Immature natural killer cell (primary cell): ENCODE measurements at regions not wholly inside any gene's neighbourhood (a gene's known extent, or its start where the extent isn't known, plus 50 kb on each side); places are given as distances from the start of the nearest gene placed in this dataset.

Experiments used
- DNase-seq, 3 donors: peaks; one replicate each; pipeline ENCODE4 v3.0.0; 2022; ENCODE audit warnings: mixed read lengths in 1 of 3
- H3K27ac Mint-ChIP-seq, 6 donors: one replicate each; pipeline ENCODE4 v1.8.0; 2020; ENCODE audit warnings: mixed read lengths in 6 of 6, mild to moderate bottlenecking in 5 of 6, inconsistent platforms in 4 of 6, moderate library complexity in 3 of 6
- H3K27me3 Mint-ChIP-seq, 3 donors: one replicate each; pipeline ENCODE4 v1.8.0; 2020 to 2021; ENCODE audit warnings: low read depth in 3 of 3, mild to moderate bottlenecking in 3 of 3, mixed read lengths in 3 of 3, moderate library complexity in 3 of 3, inconsistent platforms in 1 of 3
- H3K36me3 Mint-ChIP-seq, 3 donors: one replicate each; pipeline ENCODE4 v1.8.0; 2020; ENCODE audit warnings: mixed read lengths in 3 of 3, inconsistent platforms in 2 of 3, mild to moderate bottlenecking in 2 of 3
- H3K4me1 Mint-ChIP-seq, 2 donors: one replicate each; pipeline ENCODE4 v1.8.0; 2020; ENCODE audit warnings: inconsistent platforms in 2 of 2, mild to moderate bottlenecking in 2 of 2, mixed read lengths in 2 of 2, moderate library complexity in 1 of 2
- H3K4me3 Mint-ChIP-seq, 5 donors: one replicate each; pipeline ENCODE4 v1.8.0; 2020; ENCODE audit warnings: mild to moderate bottlenecking in 5 of 5, mixed read lengths in 5 of 5, inconsistent platforms in 3 of 5, moderate library complexity in 3 of 5
- H3K9me3 Mint-ChIP-seq, 6 donors: one replicate each; pipeline ENCODE4 v1.8.0; 2020; ENCODE audit warnings: mild to moderate bottlenecking in 6 of 6, mixed read lengths in 6 of 6, inconsistent platforms in 4 of 6, moderate library complexity in 3 of 6

DNA sequence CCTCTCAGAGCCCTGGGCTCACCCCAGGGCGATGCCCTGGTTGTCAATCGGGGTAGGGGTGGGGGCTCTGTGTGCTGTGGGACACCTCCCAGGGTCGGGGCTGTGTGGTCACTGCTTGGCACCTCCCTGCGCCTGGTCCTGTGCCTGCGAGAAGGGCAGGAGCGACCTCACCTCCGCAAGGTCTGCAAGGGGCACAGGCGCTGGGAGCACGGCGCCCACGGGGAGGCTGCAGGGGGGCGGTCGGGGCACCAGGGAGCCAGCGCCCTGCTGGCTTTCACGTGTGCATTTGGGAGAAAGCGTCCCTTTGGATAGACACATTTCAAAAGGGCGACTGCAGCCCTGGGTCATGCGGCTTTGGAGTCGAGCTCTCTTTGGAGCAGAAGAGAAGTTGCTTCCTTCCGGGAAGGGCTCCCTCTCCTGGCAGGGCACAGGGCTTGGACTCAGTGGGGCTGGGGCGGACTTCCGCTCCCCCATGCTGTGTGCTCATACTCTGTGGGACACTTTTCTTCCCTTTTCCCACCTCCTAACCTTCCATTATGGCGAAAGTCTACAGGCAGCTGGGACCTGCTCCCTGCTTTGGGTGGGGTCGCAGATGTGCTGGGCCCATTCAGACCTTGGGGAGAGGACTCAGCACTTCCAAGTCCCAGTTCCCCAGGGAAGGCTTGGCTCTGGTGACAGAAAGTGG lies 52.9 kb upstream of the SLC28A3 start:
- Mint-ChIP-seq H3K27ac (no peak overlapping the region), H3K4me1 (peaks cover 0 to 5% of the 10 kb centered on the region in 2 donors), H3K27me3 (peaks cover 0 to 3% (median 2%) of the 10 kb centered on the region in 3 donors), H3K9me3 (no peaks in the 10 kb centered on the region), H3K4me3 (no peak overlapping the region), H3K36me3 (no peaks in the 10 kb centered on the region)
- no peak for DNase-seq

DNA sequence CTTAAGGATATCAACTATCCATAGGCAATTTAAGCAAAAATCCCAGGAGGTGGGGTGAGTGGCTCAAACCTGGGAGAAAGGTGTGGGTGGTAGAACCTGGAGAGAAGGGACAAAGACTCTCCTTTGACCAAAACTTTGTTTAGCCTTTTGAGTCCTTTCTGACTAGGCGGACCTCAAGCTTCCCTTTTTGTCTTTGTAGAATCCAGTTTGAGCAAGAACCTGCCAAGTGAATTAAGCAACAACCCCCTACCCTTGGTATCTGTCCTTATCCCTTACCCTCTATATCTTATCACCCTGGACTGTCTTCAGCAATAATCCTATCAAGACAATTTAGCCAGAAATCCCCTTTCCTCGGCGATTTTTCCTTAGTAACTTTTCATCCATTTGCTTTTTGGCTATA lies 53.5 kb upstream of the SLC28A3 start:
- no peaks in the 10 kb centered on the region for H3K9me3 Mint-ChIP-seq
- H3K36me3 Mint-ChIP-seq, result no peaks in the 10 kb centered on the region
- H3K27ac Mint-ChIP-seq, result no peak overlapping the region
- no peak overlapping the region for H3K4me3 Mint-ChIP-seq
- peaks cover 0 to 3% (median 2%) of the 10 kb centered on the region in 3 donors for H3K27me3 Mint-ChIP-seq
- H3K4me1 Mint-ChIP-seq, result peaks cover 0 to 2% of the 10 kb centered on the region in 2 donors
- no peak for DNase-seq

DNA sequence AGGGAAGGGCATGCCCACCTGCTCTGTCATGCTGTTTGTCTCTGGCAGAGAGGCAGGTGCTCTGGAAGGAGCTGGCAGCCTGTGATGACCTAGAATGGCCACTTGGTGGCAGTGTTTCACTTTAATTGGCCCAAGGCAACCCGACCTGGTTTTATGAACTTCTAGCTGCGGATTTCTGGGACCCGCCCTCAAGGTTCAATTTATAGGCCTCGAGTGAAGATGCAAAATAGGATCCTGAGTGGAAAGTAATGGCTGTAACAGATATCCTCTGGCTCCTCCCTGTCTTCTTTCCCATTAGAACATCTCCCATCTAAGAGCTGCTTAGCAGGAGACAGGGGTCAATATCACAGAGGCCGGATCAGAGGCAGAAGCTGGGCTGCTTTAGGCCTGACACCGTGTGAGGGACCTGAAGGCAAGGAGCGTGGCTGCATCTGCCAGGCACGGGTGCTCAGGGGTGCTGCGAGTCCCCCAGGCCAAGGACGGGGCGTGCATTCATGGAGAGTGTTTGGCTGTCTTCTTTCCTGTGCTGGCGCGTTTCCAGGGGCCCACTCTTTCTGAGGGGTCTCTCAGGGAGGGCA lies 56.7 kb upstream of the SLC28A3 start:
- H3K9me3 Mint-ChIP-seq, result no peaks in the 10 kb centered on the region
- DNase-seq, result peak; percentile 54 to 68 (median 58)
- peak overlapping the region in 1 of 6 donors; percentile 45 for H3K27ac Mint-ChIP-seq
- H3K27me3 Mint-ChIP-seq, result peaks cover 0 to 3% (median 2%) of the 10 kb centered on the region in 3 donors
- H3K36me3 Mint-ChIP-seq, result no peaks in the 10 kb centered on the region
- H3K4me3 Mint-ChIP-seq, result no peak overlapping the region
- H3K4me1 Mint-ChIP-seq, result peaks cover 0 to 2% of the 10 kb centered on the region in 2 donors

DNA sequence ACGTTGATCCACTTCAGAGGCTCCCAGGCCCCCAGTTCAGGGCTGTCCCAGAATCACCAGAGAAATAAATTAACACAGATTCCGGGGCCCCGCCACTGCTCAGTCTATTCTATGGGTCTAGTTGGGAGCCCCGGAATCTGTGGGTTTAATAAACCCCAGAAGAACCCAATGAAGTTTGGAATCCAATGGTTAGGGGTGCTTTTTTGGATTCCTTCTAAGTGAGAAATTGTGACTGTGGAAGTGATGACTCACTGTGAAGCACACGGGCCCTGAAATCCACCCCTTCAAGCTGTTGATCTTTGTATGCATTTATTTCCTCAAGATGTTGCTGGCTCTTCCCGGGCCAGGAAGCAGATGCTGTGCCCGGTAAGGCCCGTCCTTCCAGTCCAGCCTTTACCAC lies 57.3 kb upstream of the SLC28A3 start:
- Mint-ChIP-seq H3K27ac (no peak overlapping the region), H3K9me3 (no peaks in the 10 kb centered on the region), H3K4me3 (no peak overlapping the region), H3K36me3 (no peaks in the 10 kb centered on the region), H3K27me3 (peaks cover 0 to 2% (median 0%) of the 10 kb centered on the region in 3 donors), H3K4me1 (peaks cover 0 to 2% of the 10 kb centered on the region in 2 donors)
- DNase-seq, result no peak

DNA sequence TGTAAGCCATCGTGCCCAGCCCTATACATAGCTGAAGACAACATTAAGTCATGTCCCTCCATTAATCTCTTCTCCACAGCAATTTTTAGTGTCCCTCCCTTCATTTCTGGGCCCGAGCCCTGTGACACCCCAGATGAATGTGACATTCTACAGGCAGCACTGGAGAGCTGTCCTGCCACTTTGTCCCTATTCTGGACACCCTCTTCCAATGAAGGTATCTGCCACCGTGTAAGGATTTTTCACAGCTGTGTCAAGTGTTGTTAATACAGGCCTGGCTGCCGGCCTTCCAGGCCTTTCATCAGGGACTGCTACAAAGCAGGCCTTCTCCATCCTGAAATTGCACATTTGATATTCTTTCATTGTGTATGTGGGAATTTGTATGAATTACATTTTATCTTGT lies 62.0 kb upstream of the SLC28A3 start:
- no peak overlapping the region for H3K4me3 Mint-ChIP-seq
- H3K27ac Mint-ChIP-seq, result no peak overlapping the region
- no peaks in the 10 kb centered on the region for H3K36me3 Mint-ChIP-seq
- peaks cover 0 to 2% (median 0%) of the 10 kb centered on the region in 6 donors for H3K9me3 Mint-ChIP-seq
- no peak for DNase-seq
- H3K4me1 Mint-ChIP-seq, result peaks cover 0 to 5% of the 10 kb centered on the region in 2 donors
- H3K27me3 Mint-ChIP-seq, result peaks cover 0 to 2% (median 0%) of the 10 kb centered on the region in 3 donors

DNA sequence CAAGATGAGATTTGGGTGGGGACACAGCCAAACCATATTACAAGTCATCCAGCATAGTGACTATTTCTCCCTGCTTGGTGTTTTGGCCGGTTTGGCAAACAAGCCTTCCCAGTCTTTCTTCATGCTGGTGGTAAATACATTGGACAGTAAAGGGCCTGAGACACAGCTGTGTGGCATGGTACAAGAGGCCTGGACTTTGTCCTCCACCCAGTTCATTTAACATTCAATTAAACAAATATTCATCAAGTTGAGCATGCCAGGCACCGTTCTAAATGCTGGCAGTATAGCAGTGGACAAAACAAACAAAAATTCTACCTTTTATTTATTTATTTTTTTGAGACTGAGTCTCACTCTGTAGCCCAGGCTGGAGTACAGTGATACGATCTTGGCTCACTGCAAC lies 62.7 kb upstream of the SLC28A3 start:
- no peak overlapping the region for H3K27ac Mint-ChIP-seq
- peaks cover 0 to 2% (median 0%) of the 10 kb centered on the region in 6 donors for H3K9me3 Mint-ChIP-seq
- H3K4me1 Mint-ChIP-seq, result peaks cover 0 to 5% of the 10 kb centered on the region in 2 donors
- no peaks in the 10 kb centered on the region for H3K36me3 Mint-ChIP-seq
- peaks cover 0 to 2% (median 0%) of the 10 kb centered on the region in 3 donors for H3K27me3 Mint-ChIP-seq
- DNase-seq, result no peak
- H3K4me3 Mint-ChIP-seq, result no peak overlapping the region

DNA sequence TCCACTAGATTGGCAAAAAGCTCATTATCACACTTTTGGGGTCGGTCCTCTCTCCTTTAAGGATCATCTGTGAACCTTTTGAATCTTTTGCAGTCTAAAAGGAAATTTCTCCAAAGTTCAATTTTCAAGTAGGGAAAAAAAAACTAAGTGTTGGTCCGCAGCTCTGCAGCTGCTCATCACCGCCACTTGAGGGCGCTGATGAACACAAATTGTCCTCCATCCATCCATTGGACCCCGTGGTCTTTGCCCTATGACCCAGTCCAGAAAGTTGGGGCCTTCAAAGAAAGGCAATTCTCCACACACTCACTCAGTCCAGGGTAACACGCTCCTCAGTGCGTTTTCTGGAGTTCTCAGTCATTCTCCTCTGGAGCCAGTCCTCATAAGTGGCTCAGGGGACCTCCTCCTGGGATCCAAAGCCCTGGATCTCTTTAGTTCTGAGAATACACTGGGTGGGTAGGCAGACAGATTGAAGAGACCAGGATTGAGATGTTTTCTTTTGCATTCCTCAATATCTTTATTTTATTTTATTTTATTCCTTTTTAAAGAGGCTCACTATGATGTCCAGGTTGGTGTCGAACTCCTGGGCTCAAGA lies 63.6 kb upstream of the SLC28A3 start:
- Mint-ChIP-seq H3K4me1 (peaks cover 0 to 5% of the 10 kb centered on the region in 2 donors), H3K4me3 (no peak overlapping the region), H3K9me3 (peaks cover 0 to 2% (median 0%) of the 10 kb centered on the region in 6 donors), H3K27me3 (peaks cover 0 to 2% (median 0%) of the 10 kb centered on the region in 3 donors), H3K36me3 (no peaks in the 10 kb centered on the region), H3K27ac (no peak overlapping the region)
- peak in 2 of 3 donors; percentile 25 to 27 for DNase-seq

DNA sequence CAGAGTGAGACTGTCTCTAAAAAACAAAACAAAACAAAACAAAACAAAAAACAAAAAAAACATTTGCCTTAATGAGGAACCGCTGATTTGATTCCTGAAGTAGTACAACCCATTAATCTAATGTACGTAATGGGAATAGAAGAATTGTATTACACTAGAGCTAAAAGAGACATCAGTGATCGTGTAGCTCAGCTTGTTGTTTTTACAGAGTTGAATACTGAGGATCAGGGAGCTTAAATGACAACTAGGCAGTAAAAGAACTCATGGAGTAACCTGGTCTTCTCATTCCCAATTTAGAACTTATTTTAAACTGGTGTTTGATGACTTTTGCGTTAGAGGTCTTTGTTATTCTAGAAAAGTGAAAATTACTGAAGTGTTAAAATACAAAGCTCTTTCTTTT lies 65.1 kb upstream of the SLC28A3 start:
- Mint-ChIP-seq H3K27ac (no peak overlapping the region), H3K36me3 (no peaks in the 10 kb centered on the region), H3K4me1 (peaks cover 0 to 5% of the 10 kb centered on the region in 2 donors), H3K9me3 (peaks cover 0 to 2% (median 0%) of the 10 kb centered on the region in 6 donors), H3K27me3 (peaks cover 0 to 2% (median 0%) of the 10 kb centered on the region in 3 donors), H3K4me3 (no peak overlapping the region)
- no peak for DNase-seq

DNA sequence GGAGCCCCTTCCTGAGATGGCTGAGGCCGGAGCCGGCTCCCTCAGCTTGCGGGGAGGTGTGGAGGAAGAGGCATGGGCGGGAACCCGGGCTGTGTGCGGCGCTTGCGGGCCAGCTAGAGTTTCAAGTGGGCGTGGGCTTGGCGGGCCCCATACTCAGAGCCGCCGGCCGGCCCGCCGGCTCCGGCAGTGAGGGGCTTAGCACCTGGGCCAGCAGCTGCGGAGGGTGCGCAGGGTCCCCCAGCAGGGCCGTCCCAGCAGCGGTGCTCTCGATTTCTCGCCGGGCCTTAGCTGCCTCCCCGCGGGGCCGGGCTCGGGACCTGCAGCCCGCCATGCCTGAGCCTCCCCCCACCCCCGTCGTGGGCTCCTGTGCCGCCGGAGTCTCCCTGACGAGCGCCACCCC lies 67.9 kb upstream of the SLC28A3 start:
- H3K4me1 Mint-ChIP-seq, result peaks cover 0 to 5% of the 10 kb centered on the region in 2 donors
- no peaks in the 10 kb centered on the region for H3K36me3 Mint-ChIP-seq
- peaks cover 0 to 2% (median 0%) of the 10 kb centered on the region in 6 donors for H3K9me3 Mint-ChIP-seq
- H3K27ac Mint-ChIP-seq, result no peak overlapping the region
- no peak for DNase-seq
- no peak overlapping the region for H3K4me3 Mint-ChIP-seq
- no peaks in the 10 kb centered on the region for H3K27me3 Mint-ChIP-seq

DNA sequence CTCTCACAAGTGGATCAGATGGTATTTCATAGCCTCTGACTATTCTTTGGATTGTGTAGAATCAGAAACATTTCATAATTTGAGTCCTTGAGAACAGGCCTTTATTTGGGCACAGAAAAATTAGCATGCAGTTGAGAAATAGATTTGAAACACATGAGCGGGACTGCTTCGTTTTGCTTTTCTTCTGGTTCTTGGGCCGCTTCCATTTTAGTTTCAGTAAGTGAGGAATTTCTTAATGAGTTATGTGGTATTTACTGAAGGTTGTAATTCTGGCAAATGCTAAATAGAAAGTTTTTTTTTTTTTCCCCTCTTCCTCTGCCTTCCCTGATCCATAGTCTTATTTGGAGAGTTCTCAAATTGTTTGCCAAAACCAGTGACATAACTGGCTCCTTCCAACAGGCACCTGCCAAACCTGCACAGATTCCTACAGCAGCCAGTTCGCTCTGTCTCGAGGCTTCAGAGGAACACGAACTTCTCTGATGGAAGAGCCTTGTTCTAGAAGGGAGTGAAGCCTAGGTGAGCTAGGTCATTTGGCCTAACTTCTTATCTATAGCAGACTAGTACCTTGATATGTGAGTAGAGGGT lies 71.2 kb upstream of the SLC28A3 start:
- Mint-ChIP-seq H3K36me3 (no peaks in the 10 kb centered on the region), H3K9me3 (no peaks in the 10 kb centered on the region), H3K4me1 (no peaks in the 10 kb centered on the region), H3K4me3 (no peak overlapping the region), H3K27ac (no peak overlapping the region), H3K27me3 (peaks cover 0 to 4% (median 1%) of the 10 kb centered on the region in 3 donors)
- no peak for DNase-seq

DNA sequence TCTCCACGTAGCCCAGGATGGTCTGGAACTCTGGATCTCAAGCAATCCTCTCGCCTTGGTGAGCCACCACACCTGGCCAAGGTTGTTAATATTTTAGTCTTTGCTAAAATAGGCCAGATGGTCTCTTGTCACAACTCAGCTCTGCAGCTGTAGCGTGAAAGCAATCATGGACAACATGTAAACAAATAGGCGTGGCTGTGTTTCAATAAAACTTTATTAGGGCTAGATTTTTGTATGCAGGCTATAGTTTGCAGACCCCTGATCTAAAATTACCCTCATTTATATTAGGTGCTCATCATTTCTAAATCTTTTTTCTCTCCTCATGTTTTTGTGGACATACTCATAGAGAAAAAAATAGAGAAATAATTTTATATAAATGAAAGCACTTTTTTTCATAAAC lies 72.1 kb upstream of the SLC28A3 start:
- Mint-ChIP-seq H3K27me3 (peaks cover 1 to 4% (median 3%) of the 10 kb centered on the region in 3 donors), H3K9me3 (no peaks in the 10 kb centered on the region), H3K27ac (no peak overlapping the region), H3K36me3 (no peaks in the 10 kb centered on the region), H3K4me3 (no peak overlapping the region), H3K4me1 (no peaks in the 10 kb centered on the region)
- DNase-seq, result no peak

DNA sequence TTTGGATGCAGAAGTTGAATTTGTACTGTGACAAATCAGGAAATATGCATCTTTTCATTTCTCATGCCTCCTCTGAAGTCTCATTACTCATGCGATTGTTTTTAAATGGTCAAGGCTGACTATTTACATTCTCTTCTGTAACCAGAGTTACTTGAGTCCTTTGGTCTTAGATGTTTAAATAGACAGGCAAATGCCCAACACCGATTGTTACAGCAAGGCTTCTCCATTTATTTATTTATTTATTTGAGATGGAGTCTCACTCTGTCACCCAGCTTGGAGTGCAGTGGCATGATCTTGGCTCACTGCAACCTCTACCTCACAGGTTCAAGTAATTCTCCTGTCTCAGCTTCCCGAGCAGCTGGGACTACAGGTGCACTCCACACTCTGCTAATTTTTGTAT lies 72.7 kb upstream of the SLC28A3 start:
- H3K36me3 Mint-ChIP-seq, result no peaks in the 10 kb centered on the region
- no peak for DNase-seq
- H3K4me3 Mint-ChIP-seq, result no peak overlapping the region
- peaks cover 0 to 2% of the 10 kb centered on the region in 2 donors for H3K4me1 Mint-ChIP-seq
- no peak overlapping the region for H3K27ac Mint-ChIP-seq
- peaks cover 1 to 4% (median 3%) of the 10 kb centered on the region in 3 donors for H3K27me3 Mint-ChIP-seq
- no peaks in the 10 kb centered on the region for H3K9me3 Mint-ChIP-seq

DNA sequence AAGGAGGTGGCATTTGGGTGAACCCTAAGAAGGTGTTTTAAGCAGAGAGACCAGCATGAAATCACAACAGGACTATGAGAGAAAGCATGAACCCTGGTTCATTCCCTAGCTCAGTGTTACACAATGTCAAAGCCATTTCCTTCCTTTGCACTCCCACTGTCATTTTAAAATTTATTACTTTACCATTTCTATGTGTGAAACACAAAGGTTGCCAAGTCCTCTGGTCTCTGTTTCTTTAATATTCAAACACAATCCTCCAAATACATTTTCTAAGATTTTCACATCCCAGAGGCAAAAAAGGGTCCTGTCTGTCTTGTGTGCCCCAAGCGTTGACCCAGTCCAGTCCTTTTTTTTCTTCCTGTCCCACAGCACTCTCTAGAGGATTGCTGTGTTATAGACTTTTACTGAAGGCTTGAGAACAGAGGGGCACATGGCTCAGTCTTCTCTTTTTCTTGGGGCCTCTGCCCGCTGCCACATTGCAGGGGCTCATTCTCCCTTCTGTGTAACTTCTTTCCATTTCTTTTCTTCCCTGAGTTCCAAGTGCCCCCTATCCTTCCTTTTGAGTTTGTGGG lies 78.6 kb upstream of the SLC28A3 start:
- Mint-ChIP-seq H3K4me1 (peaks cover 8 to 17% of the 10 kb centered on the region in 2 donors), H3K27ac (peak overlapping the region in 1 of 6 donors; percentile 10), H3K9me3 (peaks cover 0 to 6% (median under 1%) of the 10 kb centered on the region in 6 donors), H3K36me3 (no peaks in the 10 kb centered on the region), H3K27me3 (peaks cover 3 to 9% (median 8%) of the 10 kb centered on the region in 3 donors), H3K4me3 (no peak overlapping the region)
- DNase-seq, result peak in 2 of 3 donors; percentile 7 to 14

DNA sequence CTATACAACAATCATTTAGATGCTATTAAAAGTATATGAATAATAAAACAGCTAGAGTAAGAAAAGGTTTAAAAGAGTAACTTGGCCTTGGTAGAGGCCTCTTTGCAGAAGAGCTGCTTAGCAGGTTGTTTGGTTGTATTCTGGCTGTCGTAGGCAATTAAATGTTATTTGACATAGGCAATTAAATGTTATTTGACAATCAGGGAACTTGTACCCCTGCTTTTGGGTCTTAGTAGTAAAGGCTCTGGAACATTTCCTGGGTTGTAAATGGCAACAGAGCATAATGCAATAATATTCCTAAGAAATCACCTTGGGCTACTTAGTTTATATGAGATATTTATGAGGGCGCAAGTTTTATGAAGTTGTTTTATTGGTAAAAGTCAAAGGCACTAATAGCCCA lies 84.4 kb upstream of the SLC28A3 start:
- H3K27ac Mint-ChIP-seq, result no peak overlapping the region
- no peaks in the 10 kb centered on the region for H3K36me3 Mint-ChIP-seq
- peaks cover 0 to 6% (median under 1%) of the 10 kb centered on the region in 6 donors for H3K9me3 Mint-ChIP-seq
- peaks cover 0 to 5% (median 4%) of the 10 kb centered on the region in 3 donors for H3K27me3 Mint-ChIP-seq
- H3K4me3 Mint-ChIP-seq, result no peak overlapping the region
- no peak for DNase-seq
- no peaks in the 10 kb centered on the region for H3K4me1 Mint-ChIP-seq
